ENCODE measurements at regions not wholly inside any gene's neighbourhood (a gene's known extent, or its start where the extent isn't known, plus 50 kb on each side); places are given as distances from the start of the nearest gene placed in this dataset.

- TF ChIP-seq CREB1 (CRISPR knock-in tag; IDR thresholded peaks at IDR 0.05; ENCODE audit: low read depth) (no peak), CTCF (conservative IDR thresholded peaks at IDR 0.05; ENCODE audit: low read depth in 2 of 2) (no peak), EZH2phosphoT487 (IDR thresholded peaks at IDR 0.05; ENCODE audit: unreplicated experiment) (no peak), ZNF114 (CRISPR knock-in tag; IDR thresholded peaks at IDR 0.05) (no peak), REST (IDR thresholded peaks at IDR 0.05; ENCODE audit: unreplicated experiment) (no peak), POLR2AphosphoS5 (IDR thresholded peaks at IDR 0.05; ENCODE audit: low read depth) (no peak), EZH2 (IDR thresholded peaks at IDR 0.05; ENCODE audit: low read depth, unreplicated experiment) (no peak), ETS1 (IDR thresholded peaks at IDR 0.05) (no peak), ZNF331 (CRISPR knock-in tag; IDR thresholded peaks at IDR 0.05; ENCODE audit: low read depth) (no peak), NANOG (IDR thresholded peaks at IDR 0.05; ENCODE audit: borderline replicate concordance) (no peak), JUNB (IDR thresholded peaks at IDR 0.05; ENCODE audit: unreplicated experiment) (no peak), ZNF462 (CRISPR knock-in tag; IDR thresholded peaks at IDR 0.05) (no peak), STAT1 (IDR thresholded peaks at IDR 0.05; ENCODE audit: unreplicated experiment) (no peak)
Observed at GRCh38 chr6:47147175-47147727, 105.1 kb upstream of the ADGRF1 start.

All from GM23338 (cell line).